GM12891 (cell line): ENCODE measurements at regions not wholly inside any gene's neighbourhood (a gene's known extent, or its start where the extent isn't known, plus 50 kb on each side); places are given as distances from the start of the nearest gene placed in this dataset.
A peak's percentile ranks its signal among the peaks of the same experiment; 100 is the strongest.
"Not testable (repeated sequence)": the region's sequence is repeated elsewhere in the genome, so short reads cannot be mapped to it uniquely, and the experiment has no call there.

Experiments used
- DNase-seq: peaks from one replicate; pipeline ENCODE4 v3.0.0; 2011; ENCODE audit warnings: low spot score; ENCODE audit not compliant: insufficient read length
- FAIRE-seq: peaks from 2 replicates; lab custom pipeline; 2011; peaks lifted over from hg19 to GRCh38; lab: Jason Lieb, UNC
- PAX5 ChIP-seq: IDR thresholded peaks from 2 replicates; pipeline ENCODE4 v1.6.1; 2011; ENCODE audit warnings: low read length, moderate library complexity, mild to moderate bottlenecking; ENCODE audit not compliant: insufficient read depth, severe bottlenecking
- POLR2A ChIP-seq: IDR thresholded peaks from 2 replicates; pipeline ENCODE4 v1.6.1; 2011; ENCODE audit warnings: low read depth, low read length, control low read depth
- POLR2AphosphoS5 ChIP-seq: IDR thresholded peaks from 2 replicates; pipeline ENCODE4 v1.6.1; 2011; ENCODE audit warnings: low read depth, low read length, control low read depth
- POU2F2 ChIP-seq: IDR thresholded peaks from 2 replicates; pipeline ENCODE4 v1.6.1; 2011; ENCODE audit warnings: low read depth, mild to moderate bottlenecking, control low read depth, low read length, moderate library complexity
- SPI1 ChIP-seq: IDR thresholded peaks from 2 replicates; pipeline ENCODE4 v1.6.1; 2011; ENCODE audit warnings: low read depth, low read length, control low read depth
- TAF1 ChIP-seq: IDR thresholded peaks from 2 replicates; pipeline ENCODE4 v1.6.1; 2011; ENCODE audit warnings: low read depth, low read length, control low read depth

DNA sequence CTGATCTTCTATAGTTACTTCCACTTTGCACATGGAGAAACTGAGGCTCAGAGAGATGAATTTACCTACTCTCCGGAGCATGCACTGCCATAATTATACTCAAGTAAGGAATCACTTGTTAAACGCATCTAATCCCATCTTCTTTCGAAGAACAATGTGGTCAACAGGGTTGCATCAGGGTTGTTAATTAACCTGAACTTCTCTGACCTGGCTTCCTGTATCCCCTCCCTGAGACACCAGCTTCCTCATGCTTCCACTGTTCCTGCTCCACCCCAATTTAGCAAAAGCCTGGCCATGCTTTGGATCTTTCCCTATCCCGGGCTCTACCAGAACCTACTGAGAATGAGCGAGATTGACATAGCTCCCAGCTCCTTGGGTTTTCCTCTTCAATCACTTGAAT, 136.7 kb downstream of the SMIM20 start:
- FAIRE-seq: no peak
- TF ChIP-seq POLR2A: no peak
- no peak for TF ChIP-seq POLR2AphosphoS5
- TF ChIP-seq POU2F2: no peak
- no peak for TF ChIP-seq PAX5
- no peak for TF ChIP-seq TAF1
- no peak for TF ChIP-seq SPI1
- DNase-seq: no peak

DNA sequence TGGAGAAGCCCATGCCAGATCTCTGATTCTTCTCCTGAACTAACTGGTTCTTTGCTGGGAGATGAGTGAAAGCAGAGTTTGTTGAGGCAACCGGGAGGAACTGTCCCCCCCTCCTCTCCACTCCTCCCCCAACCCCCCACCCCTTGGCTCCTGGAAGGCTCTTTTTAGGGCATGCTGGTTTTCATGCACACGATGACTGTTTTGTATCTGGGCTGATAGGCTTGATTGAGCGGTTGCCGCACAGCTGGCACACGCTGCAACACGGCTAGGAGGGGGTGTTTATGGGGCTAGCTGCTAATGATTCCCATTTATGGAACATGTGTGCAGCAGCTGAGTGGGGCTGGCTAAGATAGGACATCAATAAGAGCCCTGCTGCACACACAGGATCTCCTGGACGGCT, 137.2 kb downstream of the SMIM20 start:
- FAIRE-seq (no peak), DNase-seq (no peak)
- TF ChIP-seq PAX5: no peak
- TF ChIP-seq POLR2AphosphoS5: no peak
- TF ChIP-seq POU2F2: no peak
- TF ChIP-seq SPI1: no peak
- TF ChIP-seq POLR2A: no peak
- no peak for TF ChIP-seq TAF1

DNA sequence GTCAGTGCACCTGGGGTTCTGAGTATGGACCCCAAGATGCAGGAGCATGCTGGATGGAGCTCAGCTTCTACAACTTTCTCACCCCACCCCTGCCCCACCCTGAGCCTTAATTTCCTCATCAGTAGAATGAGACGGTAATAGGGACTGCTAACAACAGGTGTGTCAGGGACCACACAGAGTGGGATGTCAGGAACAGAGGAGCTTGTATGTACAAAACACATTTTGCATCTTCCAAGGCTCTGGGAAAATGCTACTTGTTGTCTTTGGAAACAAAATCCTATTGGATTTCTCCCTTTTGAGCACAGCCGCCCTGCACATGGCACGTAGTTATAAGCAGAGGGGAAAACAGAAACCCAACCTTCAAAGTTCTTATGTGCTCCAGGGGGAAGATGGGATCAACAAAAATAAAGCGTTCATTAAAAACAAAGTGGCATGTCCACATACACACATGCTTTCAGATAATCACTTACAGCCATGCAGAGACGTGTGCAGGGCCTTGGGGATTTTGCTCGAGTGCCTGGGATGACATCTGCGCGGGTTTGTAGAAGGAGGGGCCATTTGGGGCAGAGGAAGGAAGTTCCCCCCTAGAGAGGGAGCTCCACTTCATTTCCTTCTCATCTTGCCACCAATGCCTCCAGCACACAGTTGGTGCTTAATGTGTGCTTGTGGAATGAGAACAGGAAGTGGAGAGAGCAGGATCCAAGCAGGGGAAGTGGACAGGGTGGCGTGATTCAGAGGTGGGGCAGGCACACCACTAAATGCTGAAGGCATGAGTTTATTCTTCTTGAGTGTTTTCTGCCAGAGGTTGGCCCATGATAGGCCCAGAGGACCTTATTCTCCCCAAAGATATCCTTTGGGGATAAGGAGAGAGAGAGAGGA, 138.9 kb downstream of the SMIM20 start:
- no peak for DNase-seq
- TF ChIP-seq TAF1: no peak
- no peak for FAIRE-seq

DNA sequence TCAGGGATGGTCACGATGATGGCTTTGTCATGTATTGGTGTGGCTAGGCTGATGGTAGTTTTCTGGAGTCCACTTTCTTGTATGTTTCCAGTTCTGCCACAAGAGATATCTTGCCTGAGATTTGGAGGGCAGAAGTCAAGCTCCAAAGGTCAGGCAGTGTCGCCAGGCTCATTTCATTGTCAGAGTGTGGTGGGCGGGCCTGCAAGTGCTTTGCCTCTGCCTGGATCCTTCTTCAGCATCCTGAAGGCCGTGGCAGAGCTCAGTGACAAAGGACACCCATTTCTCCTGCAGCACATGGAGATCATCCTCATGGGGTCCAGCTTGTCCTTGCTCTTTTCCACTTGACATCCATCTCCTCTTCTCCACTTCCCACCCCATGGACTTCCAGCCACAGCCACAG, 139.7 kb downstream of the SMIM20 start:
- no peak for FAIRE-seq
- no peak for DNase-seq
- TF ChIP-seq TAF1 (no peak), POLR2A (no peak), PAX5 (no peak), SPI1 (no peak), POU2F2 (no peak), POLR2AphosphoS5 (no peak)

DNA sequence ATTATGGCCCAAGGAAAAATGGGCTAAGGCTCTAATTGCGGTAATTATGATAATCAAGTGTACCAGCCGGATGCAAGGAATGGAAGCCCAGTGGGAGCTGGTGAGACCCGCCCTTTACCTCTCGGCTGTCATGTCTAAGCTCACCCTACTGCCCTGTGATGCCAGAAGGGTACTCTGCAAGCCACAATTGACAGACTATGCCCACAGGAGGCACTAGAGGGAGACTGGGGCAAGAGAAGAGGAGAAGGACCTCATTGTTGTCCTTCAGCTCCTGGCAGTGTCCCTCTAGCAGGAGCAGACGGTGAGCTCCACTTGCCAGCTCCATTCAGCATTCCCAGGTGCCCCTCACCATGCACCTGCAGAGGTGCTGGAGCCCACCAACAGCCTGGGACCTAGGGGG, 141.8 kb downstream of the SMIM20 start:
- FAIRE-seq (no peak), DNase-seq (no peak)
- TF ChIP-seq POLR2A (no peak), POLR2AphosphoS5 (no peak)

DNA sequence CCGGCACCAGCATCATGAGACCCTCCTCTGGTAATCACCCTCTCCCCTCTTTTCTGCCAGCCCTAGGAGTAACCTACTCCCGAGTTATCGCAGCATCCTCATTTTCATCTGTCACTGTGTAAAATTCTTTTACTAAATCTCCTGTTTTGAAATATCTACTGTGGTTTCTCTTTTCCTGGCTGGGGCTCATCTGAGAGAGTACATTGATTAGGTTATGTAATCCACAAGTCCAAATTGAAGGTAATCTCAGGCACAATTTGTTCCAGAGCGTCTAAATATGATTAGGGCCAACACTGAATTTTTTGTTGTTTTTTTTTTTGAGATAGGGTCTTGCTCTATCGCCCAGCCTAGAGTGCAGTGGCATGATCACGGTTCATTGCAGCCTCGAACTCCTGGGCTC, 142.4 kb downstream of the SMIM20 start:
- FAIRE-seq: no peak
- TF ChIP-seq SPI1 (no peak), TAF1 (no peak), POLR2AphosphoS5 (no peak), POLR2A (no peak), POU2F2 (no peak), PAX5 (no peak)
- no peak for DNase-seq

DNA sequence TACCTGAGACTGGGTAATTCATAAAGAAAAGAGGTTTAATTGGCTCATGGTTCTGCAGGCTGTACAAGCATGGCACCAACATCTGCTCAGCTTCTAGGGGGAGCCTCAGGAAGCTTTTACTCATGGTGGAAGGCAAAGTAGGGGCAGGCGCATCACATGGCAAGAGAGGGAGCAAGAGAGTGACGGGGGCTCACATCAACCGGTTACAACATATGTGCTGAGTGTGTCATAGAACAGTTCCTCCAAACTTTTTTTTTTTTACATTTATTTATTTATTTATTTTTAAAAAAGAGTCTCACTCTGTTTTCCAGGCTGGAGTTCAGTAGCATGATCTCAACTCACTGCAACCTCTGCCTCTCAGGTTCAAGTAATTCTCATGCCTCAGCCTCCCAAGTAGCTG, 143.8 kb downstream of the SMIM20 start:
- FAIRE-seq, DNase-seq: not testable (repeated sequence)

DNA sequence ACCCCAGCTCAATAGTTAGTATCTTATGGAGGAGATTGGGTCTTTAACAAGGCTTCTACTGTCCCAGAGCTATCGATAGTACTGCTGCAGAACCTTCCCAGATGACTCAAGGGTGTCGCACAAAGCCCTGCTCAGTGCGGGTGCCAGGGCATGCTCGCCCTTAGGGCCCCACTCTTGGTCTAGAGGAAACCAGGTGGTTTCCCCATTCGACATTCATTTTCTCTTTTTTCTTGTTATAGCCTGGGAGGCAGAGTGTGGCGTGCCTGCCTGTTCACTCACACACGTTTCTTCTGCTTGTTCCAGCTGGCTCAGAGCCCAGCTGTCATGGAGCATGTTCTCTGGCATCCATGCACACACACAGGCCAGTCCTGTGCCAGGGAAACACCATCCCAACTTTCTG, 144.5 kb downstream of the SMIM20 start:
- TF ChIP-seq SPI1 (no peak), TAF1 (no peak), POLR2AphosphoS5 (no peak), POLR2A (no peak), POU2F2 (no peak), PAX5 (no peak)
- peak; percentile 51 for FAIRE-seq

DNA sequence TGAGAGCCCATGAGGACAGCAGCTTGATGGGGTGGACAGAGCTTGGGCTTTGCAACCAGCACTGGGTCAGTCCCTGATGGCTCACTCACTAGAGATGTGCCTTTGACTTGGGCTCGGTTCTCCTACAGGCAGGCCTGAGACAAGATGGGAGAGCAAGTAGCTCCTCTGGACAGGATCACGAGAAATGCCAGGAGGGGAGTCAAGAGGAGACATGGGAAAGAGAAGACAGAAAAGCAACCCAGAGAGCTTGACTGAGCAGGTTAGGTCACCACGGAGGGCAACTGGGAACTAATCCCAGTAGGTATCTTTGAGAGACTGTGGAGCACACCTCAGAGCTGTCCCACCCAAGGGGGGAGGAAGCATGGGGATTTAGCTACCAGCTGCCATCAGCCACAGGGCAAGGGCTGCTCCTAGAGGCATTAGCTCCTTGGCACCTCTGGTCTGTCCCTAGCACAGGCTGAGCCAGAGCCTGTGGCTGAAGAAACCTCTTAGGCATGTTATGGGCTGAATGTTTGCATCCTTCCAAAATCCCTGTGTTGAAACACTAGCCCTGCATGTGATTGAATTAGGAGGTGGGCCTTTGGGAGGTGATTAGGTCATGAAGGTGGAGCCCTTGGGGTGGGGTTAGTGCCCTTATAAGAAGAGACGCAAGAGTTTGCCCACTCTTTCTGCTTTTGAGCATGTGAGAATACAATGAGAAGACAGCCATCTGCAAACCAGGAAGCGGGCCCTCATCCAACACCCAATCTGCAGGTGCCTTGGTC, 145.6 kb downstream of the SMIM20 start:
- no peak for TF ChIP-seq POU2F2
- no peak for TF ChIP-seq PAX5
- no peak for TF ChIP-seq TAF1
- TF ChIP-seq SPI1: no peak
- no peak for FAIRE-seq
- DNase-seq: no peak

More for the DNA sequence above, 144.5 kb downstream of the SMIM20 start:
- no peak for DNase-seq

DNA sequence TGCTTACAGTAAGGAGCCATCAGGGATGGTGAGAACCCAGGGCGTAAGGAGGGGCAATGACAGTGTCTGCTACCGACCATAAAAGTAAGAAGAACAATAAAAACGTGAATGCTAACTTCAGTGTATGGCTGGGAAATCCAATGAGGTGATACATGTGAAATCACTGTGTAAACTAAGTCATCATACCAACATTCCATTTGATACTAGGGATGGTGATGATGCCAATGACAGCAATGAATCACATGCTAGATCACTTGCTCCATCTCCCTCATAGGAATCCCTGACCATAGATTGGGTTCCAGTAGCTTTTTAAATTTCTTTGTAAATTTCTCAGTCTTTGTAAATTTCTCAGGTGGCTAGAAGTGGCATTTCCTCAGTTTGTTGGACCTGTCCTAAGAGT, 146.3 kb downstream of the SMIM20 start:
- DNase-seq (no peak), FAIRE-seq (no peak)
- TF ChIP-seq SPI1 (no peak), PAX5 (no peak), POU2F2 (no peak), POLR2A (no peak), POLR2AphosphoS5 (no peak)
